Mucosa of rectum (tissue), 2 donors: ENCODE measurements at regions not wholly inside any gene's neighbourhood (a gene's known extent, or its start where the extent isn't known, plus 50 kb on each side); places are given as distances from the start of the nearest gene placed in this dataset.

Source experiments
- H3K27ac ChIP-seq, 2 donors: one replicate each; pipeline ENCODE4 v1.7.0; 2013; ENCODE audit warnings: inconsistent platforms in 2 of 2, low read depth in 2 of 2, low read length in 2 of 2
- H3K27me3 ChIP-seq, 2 donors: one replicate each; pipeline ENCODE4 v1.7.0; 2013; ENCODE audit warnings: low read length in 2 of 2; ENCODE audit not compliant: control insufficient read depth in 2 of 2, insufficient read depth in 2 of 2
- H3K36me3 ChIP-seq, 2 donors: one replicate each; pipeline ENCODE4 v1.7.0; 2013; ENCODE audit warnings: low read length in 2 of 2; ENCODE audit not compliant: control insufficient read depth in 2 of 2, insufficient read depth in 2 of 2
- H3K4me1 ChIP-seq, 2 donors: one replicate each; pipeline ENCODE4 v1.7.0; 2013; ENCODE audit warnings: low read length in 2 of 2, mild to moderate bottlenecking in 1 of 2; ENCODE audit not compliant: control insufficient read depth in 2 of 2, insufficient read depth in 2 of 2
- H3K4me3 ChIP-seq, 2 donors: one replicate each; pipeline ENCODE4 v1.7.0; 2013; ENCODE audit warnings: low read length in 2 of 2
- H3K9ac ChIP-seq, 2 donors: one replicate each; pipeline ENCODE4 v1.7.0; 2013; ENCODE audit warnings: low read length in 2 of 2, low read depth in 1 of 2, mild to moderate bottlenecking in 1 of 2
- H3K9me3 ChIP-seq, 2 donors: one replicate each; pipeline ENCODE4 v1.7.0; 2013; ENCODE audit warnings: low read length in 2 of 2; ENCODE audit not compliant: control insufficient read depth in 2 of 2
- donor health status: healthy.
- donor health status: Normal muscosa, but diverticular disease.

DNA sequence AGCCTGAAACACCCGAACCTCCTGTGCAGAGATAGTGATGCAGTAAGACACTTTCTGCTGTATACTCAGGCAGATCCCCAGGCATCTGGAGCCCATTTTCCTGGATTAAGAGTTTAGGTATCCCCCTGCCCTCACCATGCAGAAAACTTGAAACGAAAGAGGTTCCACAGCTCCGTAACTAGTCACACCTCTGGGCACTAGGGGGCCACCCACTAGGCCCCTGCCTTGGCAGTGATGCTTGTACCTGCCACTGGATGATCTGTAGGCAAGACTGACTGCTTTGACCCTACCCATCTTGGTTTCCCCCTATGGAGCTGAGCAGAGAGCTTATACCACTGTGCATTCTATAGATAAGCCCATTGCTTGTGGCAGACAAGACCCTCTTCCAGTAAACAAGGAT is 940.6 kb downstream of the PCDH19 start:
- H3K9me3 ChIP-seq, result peaks cover 0 to 2% of the 10 kb centered on the region in 2 donors
- no peaks in the 10 kb centered on the region for H3K27me3 ChIP-seq
- H3K4me1 ChIP-seq, result no peaks in the 10 kb centered on the region
- H3K9ac ChIP-seq, result no peak overlapping the region
- no peak overlapping the region for H3K27ac ChIP-seq
- H3K36me3 ChIP-seq, result no peaks in the 10 kb centered on the region
- H3K4me3 ChIP-seq, result no peak overlapping the region

- H3K4me1 ChIP-seq, result no peaks in the 10 kb centered on the region
- no peak overlapping the region for H3K27ac ChIP-seq
- H3K9ac ChIP-seq, result no peak overlapping the region
- H3K4me3 ChIP-seq, result no peak overlapping the region
- no peaks in the 10 kb centered on the region for H3K36me3 ChIP-seq
- H3K9me3 ChIP-seq, result peaks cover 0 to 2% of the 10 kb centered on the region in 2 donors
- no peaks in the 10 kb centered on the region for H3K27me3 ChIP-seq
Observed at GRCh38 chrX:99468993-99469392, 941.1 kb downstream of the PCDH19 start.

- Histone ChIP-seq H3K27me3 (no peaks in the 10 kb centered on the region), H3K36me3 (no peaks in the 10 kb centered on the region), H3K9me3 (no peaks in the 10 kb centered on the region), H3K4me3 (no peak overlapping the region), H3K4me1 (no peaks in the 10 kb centered on the region), H3K27ac (no peak overlapping the region), H3K9ac (no peak overlapping the region)
Observed at GRCh38 chrX:99461223-99461622, 948.9 kb downstream of the PCDH19 start.

- no peaks in the 10 kb centered on the region for H3K36me3 ChIP-seq
- H3K27ac ChIP-seq, result no peak overlapping the region
- H3K4me1 ChIP-seq, result no peaks in the 10 kb centered on the region
Observed at GRCh38 chrX:99445336-99445735, 964.7 kb downstream of the PCDH19 start.

GRCh38 chrX:99421796-99422195 is 988.3 kb downstream of the PCDH19 start:
- no peak overlapping the region for H3K27ac ChIP-seq
- H3K27me3 ChIP-seq, result no peaks in the 10 kb centered on the region
- no peaks in the 10 kb centered on the region for H3K4me1 ChIP-seq
- H3K9ac ChIP-seq, result no peak overlapping the region
- no peak overlapping the region for H3K4me3 ChIP-seq
- H3K36me3 ChIP-seq, result no peaks in the 10 kb centered on the region
- H3K9me3 ChIP-seq, result peaks cover 0 to 2% of the 10 kb centered on the region in 2 donors

More at GRCh38 chrX:99445336-99445735, 964.7 kb downstream of the PCDH19 start:
- Histone ChIP-seq H3K9ac (no peak overlapping the region), H3K27me3 (no peaks in the 10 kb centered on the region), H3K9me3 (no peaks in the 10 kb centered on the region), H3K4me3 (no peak overlapping the region)

DNA sequence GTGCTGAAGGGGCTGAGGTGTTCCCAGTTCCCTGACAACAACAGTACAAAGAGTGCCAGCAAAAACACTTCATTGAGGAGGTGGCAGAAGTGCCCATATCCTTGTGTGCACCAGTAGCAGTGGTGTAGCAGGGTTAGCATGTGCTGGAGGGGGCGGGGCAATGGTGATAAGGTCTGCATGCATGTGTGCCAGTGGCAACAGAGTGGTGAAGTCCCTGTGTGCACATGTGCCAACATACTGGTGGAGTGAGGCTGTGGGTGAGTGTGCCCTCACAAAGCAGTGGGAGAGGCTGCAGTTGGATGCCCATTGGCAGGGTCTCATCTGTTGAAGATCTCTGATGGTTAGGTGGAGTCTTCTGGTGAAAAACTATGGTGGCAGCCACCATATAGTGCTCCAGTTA is 994.6 kb downstream of the PCDH19 start:
- Histone ChIP-seq H3K9ac (no peak overlapping the region), H3K27ac (no peak overlapping the region), H3K27me3 (no peaks in the 10 kb centered on the region), H3K4me3 (no peak overlapping the region), H3K36me3 (no peaks in the 10 kb centered on the region), H3K4me1 (no peaks in the 10 kb centered on the region), H3K9me3 (peaks cover 0 to 2% of the 10 kb centered on the region in 2 donors)

DNA sequence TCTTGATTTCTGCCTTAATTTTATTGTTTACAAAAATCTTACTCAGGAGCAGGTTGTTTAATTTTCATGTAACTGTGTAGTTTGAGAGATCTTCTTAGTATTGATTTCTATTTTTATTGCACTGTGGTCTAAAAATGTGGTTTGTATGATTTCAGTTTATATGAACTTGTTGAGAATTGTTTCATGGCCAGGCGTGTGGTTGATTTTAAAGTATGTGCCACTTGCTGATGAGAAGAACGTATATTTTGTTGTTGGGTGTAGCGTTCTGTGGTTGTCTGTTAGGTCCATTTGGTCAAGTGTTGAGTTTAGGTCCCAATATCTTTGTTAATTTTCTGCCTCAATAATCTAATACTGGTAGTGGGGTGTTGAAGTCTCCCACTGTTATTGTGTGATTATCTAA is 996.8 kb downstream of the PCDH19 start:
- no peak overlapping the region for H3K4me3 ChIP-seq
- H3K27me3 ChIP-seq, result no peaks in the 10 kb centered on the region
- no peak overlapping the region for H3K9ac ChIP-seq
- H3K36me3 ChIP-seq, result no peaks in the 10 kb centered on the region
- no peaks in the 10 kb centered on the region for H3K4me1 ChIP-seq
- H3K27ac ChIP-seq, result no peak overlapping the region
- H3K9me3 ChIP-seq, result peaks cover 0 to 2% of the 10 kb centered on the region in 2 donors

DNA sequence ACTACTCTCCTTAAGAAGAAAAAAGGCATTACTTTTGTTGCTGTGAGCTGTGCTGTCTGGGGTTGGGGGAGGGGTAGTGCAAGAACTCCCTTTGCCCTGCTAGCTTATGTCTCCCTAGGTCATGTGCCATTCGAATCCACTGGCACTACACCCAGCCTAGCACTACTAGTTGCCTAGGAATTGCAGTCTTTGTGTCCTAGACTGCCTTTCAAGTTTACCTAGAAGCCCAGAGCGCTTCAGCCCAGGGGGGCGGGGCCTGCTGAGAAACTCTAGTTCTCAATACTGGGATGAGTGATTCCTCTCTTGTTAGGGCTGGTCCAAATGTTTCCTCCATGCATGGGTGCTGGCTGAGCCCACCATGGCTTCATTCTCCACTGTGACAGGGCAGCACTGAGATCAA is 1011.5 kb downstream of the PCDH19 start:
- Histone ChIP-seq H3K9ac (no peak overlapping the region), H3K36me3 (no peaks in the 10 kb centered on the region), H3K9me3 (peaks cover 0 to 2% of the 10 kb centered on the region in 2 donors), H3K27me3 (no peaks in the 10 kb centered on the region), H3K27ac (no peak overlapping the region), H3K4me1 (no peaks in the 10 kb centered on the region), H3K4me3 (no peak overlapping the region)

DNA sequence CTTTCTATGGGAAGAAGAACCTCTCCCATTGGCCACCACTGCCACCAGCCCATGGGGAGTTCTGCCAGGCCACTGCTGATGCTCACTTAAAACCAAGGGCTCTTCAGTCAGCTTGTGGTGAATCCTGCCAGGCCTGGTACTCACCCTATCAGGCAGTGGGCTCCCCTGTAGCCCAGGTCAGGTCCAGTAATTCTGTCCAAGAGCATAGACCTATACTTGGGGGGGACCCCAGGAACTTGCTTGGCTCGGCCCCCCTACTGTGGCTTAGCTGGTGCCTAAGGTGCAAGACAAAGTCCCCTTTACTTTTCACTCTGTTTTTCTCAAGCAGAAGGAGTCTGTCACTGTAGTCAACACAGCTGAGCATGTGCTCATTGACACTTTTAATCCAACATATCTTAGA is 1012.2 kb downstream of the PCDH19 start:
- Histone ChIP-seq H3K36me3 (no peaks in the 10 kb centered on the region), H3K27ac (no peak overlapping the region), H3K9me3 (peaks cover 0 to 2% of the 10 kb centered on the region in 2 donors), H3K4me1 (no peaks in the 10 kb centered on the region), H3K9ac (no peak overlapping the region), H3K4me3 (no peak overlapping the region), H3K27me3 (no peaks in the 10 kb centered on the region)

GRCh38 chrX:99394456-99394855 is 1015.6 kb downstream of the PCDH19 start:
- Histone ChIP-seq H3K9me3 (peaks cover 0 to 2% of the 10 kb centered on the region in 2 donors), H3K27ac (no peak overlapping the region), H3K4me1 (no peaks in the 10 kb centered on the region), H3K4me3 (no peak overlapping the region), H3K9ac (no peak overlapping the region), H3K36me3 (no peaks in the 10 kb centered on the region), H3K27me3 (no peaks in the 10 kb centered on the region)
